ENCODE measurements at regions not wholly inside any gene's neighbourhood (a gene's known extent, or its start where the extent isn't known, plus 50 kb on each side); places are given as distances from the start of the nearest gene placed in this dataset.

- TF ChIP-seq POLR2AphosphoS5 (IDR thresholded peaks at IDR 0.05) (no peak), POLR2A (IDR thresholded peaks at IDR 0.05) (no peak)
Observed at GRCh38 chr16:72502594-72503005, 330.6 kb upstream of the PMFBP1 start.

Data from upper lobe of left lung (tissue), 4 donors.